Uterus (tissue), 2 donors: ENCODE measurements at regions not wholly inside any gene's neighbourhood (a gene's known extent, or its start where the extent isn't known, plus 50 kb on each side); places are given as distances from the start of the nearest gene placed in this dataset.
"Not testable (repeated sequence)": the region's sequence is repeated elsewhere in the genome, so short reads cannot be mapped to it uniquely, and the experiment has no call there.

Experiments
- POLR2A ChIP-seq, 2 donors: fragments of 450-650 bp; IDR thresholded peaks; one replicate each; pipeline ENCODE4 v1.6.1; 2016; ENCODE audit warnings: antibody characterized with exemption in 2 of 2, mild to moderate bottlenecking in 1 of 2, moderate library complexity in 1 of 2
- TF ChIP-seq, protein P1 (sequence below), 4 experiments: fragments of 200-600 bp in 2 of 4; fragments of 450-650 bp in 2 of 4; sonication (generic) in 2 of 4; IDR thresholded peaks; one replicate each; pipeline ENCODE4 v1.5.1; 2016 to 2019; ENCODE audit warnings: antibody characterized with exemption in 4 of 4, mild to moderate bottlenecking in 2 of 4, moderate library complexity in 1 of 4

DNA sequence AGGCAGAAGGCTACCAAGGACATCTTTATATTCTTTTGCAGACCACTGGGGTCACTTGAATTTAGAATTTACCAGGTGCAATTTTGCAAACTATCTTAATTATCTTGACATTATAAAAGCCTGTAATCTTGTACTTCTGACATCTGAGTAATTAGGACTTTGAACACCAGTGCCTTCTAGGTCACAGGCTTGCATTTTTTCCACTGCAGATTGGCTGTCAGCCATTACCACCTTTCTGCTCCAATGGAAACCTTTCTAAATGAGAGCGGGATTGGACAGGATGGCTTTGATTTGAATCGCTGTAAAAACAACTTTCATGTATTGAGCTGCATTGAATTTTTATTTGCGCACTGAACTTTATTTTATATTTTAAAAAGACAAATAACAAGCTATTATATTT, 893.3 kb upstream of the TPTE start:
- TF ChIP-seq, protein P1, sequence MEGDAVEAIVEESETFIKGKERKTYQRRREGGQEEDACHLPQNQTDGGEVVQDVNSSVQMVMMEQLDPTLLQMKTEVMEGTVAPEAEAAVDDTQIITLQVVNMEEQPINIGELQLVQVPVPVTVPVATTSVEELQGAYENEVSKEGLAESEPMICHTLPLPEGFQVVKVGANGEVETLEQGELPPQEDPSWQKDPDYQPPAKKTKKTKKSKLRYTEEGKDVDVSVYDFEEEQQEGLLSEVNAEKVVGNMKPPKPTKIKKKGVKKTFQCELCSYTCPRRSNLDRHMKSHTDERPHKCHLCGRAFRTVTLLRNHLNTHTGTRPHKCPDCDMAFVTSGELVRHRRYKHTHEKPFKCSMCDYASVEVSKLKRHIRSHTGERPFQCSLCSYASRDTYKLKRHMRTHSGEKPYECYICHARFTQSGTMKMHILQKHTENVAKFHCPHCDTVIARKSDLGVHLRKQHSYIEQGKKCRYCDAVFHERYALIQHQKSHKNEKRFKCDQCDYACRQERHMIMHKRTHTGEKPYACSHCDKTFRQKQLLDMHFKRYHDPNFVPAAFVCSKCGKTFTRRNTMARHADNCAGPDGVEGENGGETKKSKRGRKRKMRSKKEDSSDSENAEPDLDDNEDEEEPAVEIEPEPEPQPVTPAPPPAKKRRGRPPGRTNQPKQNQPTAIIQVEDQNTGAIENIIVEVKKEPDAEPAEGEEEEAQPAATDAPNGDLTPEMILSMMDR (IDR thresholded peaks at IDR 0.05), result not testable (repeated sequence)
- not testable (repeated sequence) for TF ChIP-seq POLR2A (IDR thresholded peaks at IDR 0.05)
